ENCODE measurements at regions not wholly inside any gene's neighbourhood (a gene's known extent, or its start where the extent isn't known, plus 50 kb on each side); places are given as distances from the start of the nearest gene placed in this dataset.

GRCh38 chr4:114085611-114086345 lies 106.3 kb upstream of the ARSJ start:
- TF ChIP-seq CTCF (IDR thresholded peaks at IDR 0.05; ENCODE audit: insufficient read depth, low read depth, low read length, missing control alignments): no peak
- no peak overlapping the region for H3K4me3 ChIP-seq (ENCODE audit: low read depth, low read length)
- DNase-seq (ENCODE audit: low read depth): no peak

GRCh38 chr4:114087596-114088230 lies 108.3 kb upstream of the ARSJ start:
- TF ChIP-seq CTCF (IDR thresholded peaks at IDR 0.05; ENCODE audit: insufficient read depth, low read depth, low read length, missing control alignments): no peak
- no peak for DNase-seq (ENCODE audit: low read depth)
- no peak overlapping the region for H3K4me3 ChIP-seq (ENCODE audit: low read depth, low read length)

GRCh38 chr4:114088481-114088880 lies 109.0 kb upstream of the ARSJ start:
- no peak for TF ChIP-seq CTCF (IDR thresholded peaks at IDR 0.05; ENCODE audit: insufficient read depth, low read depth, low read length, missing control alignments)
- no peak overlapping the region for H3K4me3 ChIP-seq (ENCODE audit: low read depth, low read length)
- DNase-seq (ENCODE audit: low read depth): no peak

GRCh38 chr4:114091546-114091945 lies 112.1 kb upstream of the ARSJ start:
- no peak overlapping the region for H3K4me3 ChIP-seq (ENCODE audit: low read depth, low read length)
- no peak for TF ChIP-seq CTCF (IDR thresholded peaks at IDR 0.05; ENCODE audit: insufficient read depth, low read depth, low read length, missing control alignments)
- no peak for DNase-seq (ENCODE audit: low read depth)

GRCh38 chr4:114093221-114093715 lies 113.8 kb upstream of the ARSJ start:
- H3K4me3 ChIP-seq (ENCODE audit: low read depth, low read length): no peak overlapping the region
- DNase-seq (ENCODE audit: low read depth): no peak
- no peak for TF ChIP-seq CTCF (IDR thresholded peaks at IDR 0.05; ENCODE audit: insufficient read depth, low read depth, low read length, missing control alignments)

- TF ChIP-seq CTCF (IDR thresholded peaks at IDR 0.05; ENCODE audit: insufficient read depth, low read depth, low read length, missing control alignments): no peak
- H3K4me3 ChIP-seq (ENCODE audit: low read depth, low read length): no peak overlapping the region
- DNase-seq (ENCODE audit: low read depth): no peak
These were observed 121.0 kb upstream of the ARSJ start for GRCh38 chr4:114100288-114101031.

Data from GM12865 (cell line).